SJCRH30 (cell line): ENCODE measurements at regions not wholly inside any gene's neighbourhood (a gene's known extent, or its start where the extent isn't known, plus 50 kb on each side); places are given as distances from the start of the nearest gene placed in this dataset.
"Not testable (repeated sequence)": the region's sequence is repeated elsewhere in the genome, so short reads cannot be mapped to it uniquely, and the experiment has no call there.

Experiments used
- DNase-seq, 2 experiments: peaks; one replicate each; pipeline ENCODE4 v3.0.0-alpha.2; 2015 to 2020
- H3K27ac ChIP-seq: fragments of 250-450 bp; sonication (Bioruptor Pico); 2 replicates; pipeline ENCODE4 v1.5.1; 2020; ENCODE audit warnings: mild to moderate bottlenecking, moderate library complexity
- H3K27me3 ChIP-seq: fragments of 250-450 bp; sonication (Bioruptor Pico); 2 replicates; pipeline ENCODE4 v1.5.1; 2020; ENCODE audit warnings: mild to moderate bottlenecking, moderate library complexity
- H3K36me3 ChIP-seq: fragments of 250-450 bp; sonication (Bioruptor Pico); 2 replicates; pipeline ENCODE4 v1.5.1; 2020; ENCODE audit warnings: mild to moderate bottlenecking, moderate library complexity
- H3K4me1 ChIP-seq: fragments of 250-450 bp; sonication (Bioruptor Pico); 2 replicates; pipeline ENCODE4 v1.5.1; 2020; ENCODE audit warnings: mild to moderate bottlenecking, moderate library complexity
- H3K4me3 ChIP-seq: fragments of 250-450 bp; sonication (Bioruptor Pico); 2 replicates; pipeline ENCODE4 v1.5.1; 2020; ENCODE audit warnings: mild to moderate bottlenecking, moderate library complexity
- H3K9me3 ChIP-seq: fragments of 250-450 bp; sonication (Bioruptor Pico); replicated peaks from 2 replicates; pipeline ENCODE4 v1.5.1; 2020; ENCODE audit warnings: mild to moderate bottlenecking, moderate library complexity

DNA sequence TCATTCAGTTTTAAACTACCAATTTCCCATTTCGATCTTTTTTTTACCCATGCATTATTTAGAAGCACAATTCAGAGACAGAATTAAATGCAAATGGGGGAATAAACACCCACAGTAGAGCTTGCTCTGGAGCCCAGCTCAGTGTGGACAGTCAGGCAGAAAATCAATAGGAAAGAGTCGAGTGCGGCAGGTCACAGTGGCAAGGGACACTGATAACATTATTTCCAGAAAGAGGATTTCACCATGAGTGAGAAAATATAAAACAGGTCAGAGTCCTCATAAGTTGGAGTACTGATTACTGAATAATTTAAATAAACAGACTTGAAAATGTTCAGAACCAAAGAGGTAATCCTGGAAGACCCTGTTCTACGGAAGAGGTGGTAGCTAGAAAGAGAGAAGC is 532.5 kb downstream of the CCSER2 start:
- no peaks in the 10 kb centered on the region for H3K4me1 ChIP-seq
- H3K36me3 ChIP-seq, result no peaks in the 10 kb centered on the region
- H3K9me3 ChIP-seq, result no peaks in the 10 kb centered on the region
- H3K27me3 ChIP-seq, result no peaks in the 10 kb centered on the region
- DNase-seq, result no peak
- H3K4me3 ChIP-seq, result no peak overlapping the region
- no peak overlapping the region for H3K27ac ChIP-seq

DNA sequence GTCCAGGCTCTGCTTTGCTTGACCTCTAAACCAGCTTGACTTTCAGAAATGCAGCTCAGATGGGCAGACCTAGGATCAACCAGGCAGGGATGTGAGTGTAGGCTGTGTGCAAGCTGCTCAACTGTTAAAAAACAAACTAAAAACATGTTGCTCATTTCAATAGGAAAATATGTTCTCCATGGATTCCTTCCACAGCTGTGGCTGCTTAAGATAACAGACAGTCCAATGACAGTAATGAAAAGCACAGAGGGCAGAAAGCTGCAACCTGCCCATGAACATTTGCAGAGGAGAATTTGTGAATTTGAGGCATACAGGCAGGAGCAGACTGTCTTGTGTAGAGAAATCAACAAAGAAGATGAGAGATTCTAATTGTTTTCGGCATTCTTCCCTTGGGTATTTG is 534.2 kb downstream of the CCSER2 start:
- H3K4me1 ChIP-seq, result no peaks in the 10 kb centered on the region
- H3K4me3 ChIP-seq, result no peak overlapping the region
- no peak overlapping the region for H3K27ac ChIP-seq
- no peaks in the 10 kb centered on the region for H3K9me3 ChIP-seq
- DNase-seq, result no peak
- no peaks in the 10 kb centered on the region for H3K36me3 ChIP-seq
- no peaks in the 10 kb centered on the region for H3K27me3 ChIP-seq

DNA sequence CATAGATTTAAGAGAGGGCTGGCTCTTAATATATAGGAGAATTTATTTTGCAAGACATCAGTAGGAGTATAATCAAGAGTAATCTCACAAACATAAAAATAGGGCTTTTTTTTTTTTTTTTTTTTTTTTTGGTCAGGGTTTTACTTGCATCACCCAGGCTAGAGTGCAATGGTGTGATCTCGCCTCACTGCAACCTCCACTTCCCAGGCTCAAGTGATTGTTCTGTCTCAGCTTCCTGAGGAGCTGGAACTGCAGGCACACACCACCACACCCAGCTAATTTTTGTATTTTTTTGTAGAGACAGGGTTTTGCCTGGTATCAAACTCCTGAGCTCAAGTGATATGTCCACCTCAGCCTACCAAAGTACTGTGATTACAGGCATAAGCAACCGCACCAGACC is 535.3 kb downstream of the CCSER2 start:
- Histone ChIP-seq H3K36me3 (no peaks in the 10 kb centered on the region), H3K4me3 (no peak overlapping the region)

DNA sequence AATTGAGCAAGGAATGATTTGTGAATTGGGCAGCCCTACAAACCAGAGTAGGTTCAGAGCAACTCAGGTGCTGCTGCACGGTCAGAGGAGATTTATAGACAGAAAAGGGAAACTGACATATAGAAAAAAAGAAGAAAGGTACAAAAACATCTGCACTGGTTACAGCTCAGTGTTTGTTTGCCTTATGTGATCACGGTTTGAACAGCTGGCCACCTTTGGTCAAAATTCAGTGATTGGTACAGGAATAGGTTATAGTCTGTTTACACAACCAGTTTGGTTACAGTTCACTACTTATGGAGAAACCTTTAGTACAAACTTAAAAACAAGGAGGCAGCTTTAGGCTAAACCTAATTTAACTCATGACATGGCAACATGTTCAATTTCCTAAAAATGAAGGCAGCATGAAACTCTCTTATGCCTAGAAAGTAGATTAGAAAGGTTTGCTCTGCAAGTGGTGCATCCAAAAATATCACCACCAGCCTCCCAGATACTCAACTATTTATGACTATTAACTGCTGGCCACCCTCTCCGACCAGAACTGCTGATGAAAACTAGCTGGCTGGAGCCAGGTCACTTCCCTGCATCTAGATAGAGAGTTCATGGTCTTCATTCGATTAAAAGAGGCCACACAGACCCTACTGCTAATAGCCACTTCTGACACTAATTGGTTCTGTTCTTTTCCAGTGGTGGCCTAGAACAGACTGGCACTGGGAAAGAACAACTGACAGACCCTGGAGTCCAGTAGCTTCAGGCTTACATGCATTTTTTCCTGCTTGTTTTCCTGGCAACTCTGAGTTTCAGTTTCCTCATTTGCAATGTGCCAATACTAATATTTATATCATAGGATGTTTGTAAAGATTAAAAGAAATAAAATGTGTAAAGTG is 548.0 kb downstream of the CCSER2 start:
- DNase-seq, result no peak
- no peak overlapping the region for H3K4me3 ChIP-seq
- no peaks in the 10 kb centered on the region for H3K4me1 ChIP-seq
- no peak overlapping the region for H3K27ac ChIP-seq
- no peaks in the 10 kb centered on the region for H3K36me3 ChIP-seq
- H3K27me3 ChIP-seq, result no peaks in the 10 kb centered on the region
- H3K9me3 ChIP-seq, result no peaks in the 10 kb centered on the region

More for the DNA sequence above, 535.3 kb downstream of the CCSER2 start:
- no peak for DNase-seq
- H3K4me1 ChIP-seq, result no peaks in the 10 kb centered on the region
- no peak overlapping the region for H3K27ac ChIP-seq
- H3K9me3 ChIP-seq, result no peaks in the 10 kb centered on the region
- no peaks in the 10 kb centered on the region for H3K27me3 ChIP-seq

DNA sequence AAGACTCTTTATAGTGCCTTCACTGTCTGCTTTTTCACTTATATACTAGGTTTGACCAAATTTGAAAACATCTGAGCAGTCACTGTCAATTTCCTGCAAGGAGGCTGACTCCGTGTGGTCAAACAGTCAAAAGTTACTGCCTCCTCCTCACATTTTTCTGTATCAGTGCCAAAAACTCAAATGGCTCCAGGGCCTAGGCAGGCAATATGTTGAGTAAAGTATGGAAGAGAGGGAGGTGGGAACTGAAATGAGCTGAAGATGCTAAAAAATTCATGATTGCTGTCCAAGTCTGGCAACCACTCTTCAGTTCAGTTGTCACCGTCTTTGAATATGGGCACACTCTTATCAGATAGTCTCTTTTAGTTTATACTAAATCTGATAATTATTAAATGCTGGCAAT is 551.6 kb downstream of the CCSER2 start:
- Histone ChIP-seq H3K4me3 (no peak overlapping the region), H3K27ac (no peak overlapping the region), H3K9me3 (no peaks in the 10 kb centered on the region)

DNA sequence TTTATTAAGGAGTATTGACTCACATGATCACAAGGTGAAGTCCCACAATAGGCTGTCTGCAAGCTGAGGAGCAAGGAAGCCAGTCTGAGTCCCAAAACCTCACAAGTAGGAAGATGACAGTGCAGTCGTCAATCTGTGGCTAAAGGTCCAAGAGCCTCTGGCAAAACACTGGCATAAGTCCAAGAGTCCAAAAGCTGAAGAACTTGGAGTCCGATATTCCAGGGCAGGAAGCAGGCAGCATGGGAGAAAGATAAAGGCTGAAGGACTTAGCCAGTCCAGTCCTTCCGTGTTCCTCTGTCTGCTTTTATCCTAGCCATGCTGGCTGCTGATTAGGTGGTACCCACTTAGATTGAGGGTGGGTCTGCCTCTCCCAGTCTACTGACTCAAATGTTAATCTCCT is 553.3 kb downstream of the CCSER2 start:
- not testable (repeated sequence) for H3K4me1 ChIP-seq, H3K36me3 ChIP-seq, DNase-seq, H3K27me3 ChIP-seq, H3K4me3 ChIP-seq, H3K27ac ChIP-seq, H3K9me3 ChIP-seq

More for the DNA sequence above, 551.6 kb downstream of the CCSER2 start:
- Histone ChIP-seq H3K36me3 (no peaks in the 10 kb centered on the region), H3K4me1 (no peaks in the 10 kb centered on the region), H3K27me3 (no peaks in the 10 kb centered on the region)
- no peak for DNase-seq

DNA sequence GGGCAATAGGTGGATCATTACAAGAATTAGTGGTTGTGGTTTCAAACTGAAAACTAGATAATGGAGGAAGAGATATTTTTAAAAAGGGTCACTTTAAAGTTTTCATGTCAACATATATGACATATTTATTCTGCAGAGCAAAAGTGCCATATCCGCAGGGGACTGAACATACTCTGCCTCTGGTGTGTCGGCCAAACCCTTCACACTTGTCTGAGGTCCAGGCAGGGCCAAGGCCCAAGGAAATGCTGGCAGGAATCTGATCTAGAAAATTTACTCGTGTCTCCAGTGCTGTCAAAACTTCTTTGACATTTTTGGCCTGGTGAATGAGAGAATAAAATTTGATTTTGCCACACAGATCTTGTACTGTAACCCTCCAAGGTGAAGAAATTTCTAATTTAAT is 562.3 kb downstream of the CCSER2 start:
- H3K9me3 ChIP-seq, result no peaks in the 10 kb centered on the region
- H3K4me1 ChIP-seq, result no peaks in the 10 kb centered on the region
- H3K36me3 ChIP-seq, result no peaks in the 10 kb centered on the region
- H3K27me3 ChIP-seq, result no peaks in the 10 kb centered on the region
- H3K27ac ChIP-seq, result no peak overlapping the region
- H3K4me3 ChIP-seq, result no peak overlapping the region
- no peak for DNase-seq

DNA sequence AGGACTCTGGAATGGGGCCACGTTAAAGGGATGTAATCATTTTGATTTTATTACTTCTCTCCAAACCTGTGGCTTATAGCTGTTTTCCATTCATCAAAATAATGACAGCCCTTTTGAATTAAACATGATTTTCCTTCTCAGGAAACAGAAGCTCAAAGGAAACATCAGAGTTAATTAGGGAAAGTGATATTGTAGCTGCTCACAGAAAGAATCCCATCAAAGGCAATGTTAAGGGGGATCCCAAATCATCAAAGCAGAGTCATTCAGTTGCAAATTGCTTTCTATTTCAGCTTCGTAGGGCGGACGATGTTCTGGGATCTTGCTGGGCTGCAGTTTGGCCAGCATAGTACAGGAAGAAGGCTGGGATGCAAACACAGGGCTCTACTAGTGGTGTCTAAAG is 563.2 kb downstream of the CCSER2 start:
- no peak overlapping the region for H3K4me3 ChIP-seq
- no peaks in the 10 kb centered on the region for H3K4me1 ChIP-seq
- no peaks in the 10 kb centered on the region for H3K27me3 ChIP-seq
- no peak for DNase-seq
- no peaks in the 10 kb centered on the region for H3K36me3 ChIP-seq
- H3K9me3 ChIP-seq, result no peaks in the 10 kb centered on the region
- no peak overlapping the region for H3K27ac ChIP-seq

DNA sequence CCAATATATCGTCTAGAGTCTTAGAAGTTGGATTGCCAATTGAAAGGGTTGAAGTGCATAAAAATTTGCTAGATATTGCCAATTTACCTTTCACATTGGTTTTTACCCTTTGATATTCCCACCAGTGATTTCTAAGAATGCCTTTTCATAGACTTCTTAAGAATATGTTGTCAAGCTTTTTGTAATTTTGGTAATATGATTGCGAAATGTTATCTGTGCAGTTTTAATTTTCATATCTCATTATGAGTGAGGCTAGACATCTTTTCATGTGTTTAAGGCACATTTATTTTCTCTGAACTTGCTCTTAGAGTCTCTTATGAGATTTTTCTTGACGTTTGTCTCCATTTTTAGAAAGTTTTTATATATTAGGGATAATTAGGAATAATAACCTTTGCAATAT is 567.2 kb downstream of the CCSER2 start:
- H3K36me3 ChIP-seq, result no peaks in the 10 kb centered on the region
- no peak overlapping the region for H3K4me3 ChIP-seq
- no peak for DNase-seq
- H3K9me3 ChIP-seq, result no peaks in the 10 kb centered on the region
- no peaks in the 10 kb centered on the region for H3K4me1 ChIP-seq
- H3K27ac ChIP-seq, result no peak overlapping the region
- no peaks in the 10 kb centered on the region for H3K27me3 ChIP-seq

DNA sequence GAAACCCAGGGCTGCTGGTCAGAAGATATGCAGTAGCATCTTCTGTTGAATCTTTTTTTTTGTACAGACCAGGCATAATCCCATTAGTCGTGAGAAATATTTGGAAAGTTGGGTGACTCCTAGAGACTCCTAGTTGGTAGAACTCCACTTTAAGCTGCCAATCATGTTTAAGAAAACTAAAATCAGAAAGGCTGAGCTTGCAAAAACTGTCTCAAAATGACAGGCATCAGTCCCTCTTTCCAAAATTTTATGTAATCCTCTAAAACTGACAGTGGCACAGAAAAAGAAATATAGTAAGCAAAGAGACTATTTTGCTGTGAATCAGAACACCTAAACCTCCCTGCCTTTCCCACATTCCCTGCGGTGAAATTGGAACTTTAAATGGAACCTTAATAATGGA is 568.5 kb downstream of the CCSER2 start:
- Histone ChIP-seq H3K36me3 (no peaks in the 10 kb centered on the region), H3K27me3 (no peaks in the 10 kb centered on the region), H3K4me1 (no peaks in the 10 kb centered on the region), H3K27ac (no peak overlapping the region), H3K9me3 (no peaks in the 10 kb centered on the region), H3K4me3 (no peak overlapping the region)
- no peak for DNase-seq

DNA sequence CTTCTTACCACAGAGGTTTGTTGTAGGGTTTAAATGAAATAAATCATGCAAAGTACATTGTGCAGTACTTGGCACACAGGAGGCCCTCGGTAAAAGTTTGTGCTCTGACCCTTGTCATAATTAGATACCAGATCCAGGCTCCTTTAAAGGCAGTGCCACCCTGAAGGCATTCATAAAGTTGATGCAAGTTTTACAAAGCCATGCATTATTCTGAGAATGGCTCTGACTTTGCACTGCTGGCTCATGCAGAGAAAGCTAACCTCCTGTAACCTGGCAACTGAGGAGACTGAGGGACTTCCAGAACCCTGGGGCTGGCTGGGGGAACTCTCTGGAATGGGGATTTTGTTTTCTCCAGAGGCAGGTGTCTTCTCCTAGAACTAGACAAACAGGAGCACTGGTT is 570.9 kb downstream of the CCSER2 start:
- Histone ChIP-seq H3K27me3 (no peaks in the 10 kb centered on the region), H3K4me3 (no peak overlapping the region), H3K36me3 (no peaks in the 10 kb centered on the region), H3K4me1 (no peaks in the 10 kb centered on the region), H3K27ac (no peak overlapping the region), H3K9me3 (no peaks in the 10 kb centered on the region)
- DNase-seq, result no peak

DNA sequence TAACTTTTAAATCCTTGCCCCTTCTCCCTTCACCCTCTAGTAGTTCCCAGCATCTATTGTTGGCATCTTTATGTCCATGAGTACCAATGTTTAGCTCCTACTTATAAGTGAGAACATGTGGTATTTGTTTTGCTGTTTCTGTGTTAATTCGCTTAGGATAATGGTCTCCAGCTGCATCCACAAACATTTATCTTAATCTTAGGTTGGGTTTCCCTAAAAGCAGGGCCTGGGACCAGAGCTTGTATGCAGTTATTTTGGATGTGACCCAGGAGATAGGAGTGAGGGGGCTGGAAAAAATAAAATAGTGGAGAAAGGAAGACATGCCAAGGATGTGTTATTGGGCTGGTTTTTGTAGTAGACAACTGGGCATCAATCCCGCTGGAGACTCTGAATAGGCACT is 571.8 kb downstream of the CCSER2 start:
- H3K27ac ChIP-seq, result no peak overlapping the region
- no peak overlapping the region for H3K4me3 ChIP-seq
- H3K4me1 ChIP-seq, result no peaks in the 10 kb centered on the region
- no peaks in the 10 kb centered on the region for H3K36me3 ChIP-seq
- no peaks in the 10 kb centered on the region for H3K27me3 ChIP-seq
- DNase-seq, result no peak
- H3K9me3 ChIP-seq, result no peaks in the 10 kb centered on the region

DNA sequence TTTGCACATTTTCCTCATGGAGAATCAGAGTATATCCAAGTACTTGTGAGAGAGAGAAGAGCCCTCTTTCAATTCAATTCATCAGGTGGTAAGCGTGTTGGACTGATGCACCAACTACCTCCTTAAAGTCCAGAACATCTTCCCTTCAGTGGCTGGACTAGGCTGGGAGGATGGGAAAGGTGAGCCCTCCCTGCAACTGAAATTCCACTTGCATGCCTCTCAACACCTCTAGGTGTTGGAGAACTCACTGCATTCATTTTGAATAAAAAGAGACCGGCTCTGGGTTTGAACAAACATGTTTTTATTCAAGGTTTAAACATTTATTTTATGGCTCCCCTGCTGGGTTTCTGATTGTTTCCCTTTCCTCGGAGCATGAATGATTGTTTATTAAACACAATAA is 573.5 kb downstream of the CCSER2 start:
- H3K4me1 ChIP-seq, result peaks cover 3% of the 10 kb centered on the region; the same call in 1 of the 2 replicates
- H3K4me3 ChIP-seq, result no peak overlapping the region
- H3K27me3 ChIP-seq, result no peaks in the 10 kb centered on the region
- H3K27ac ChIP-seq, result no peak overlapping the region
- H3K36me3 ChIP-seq, result no peaks in the 10 kb centered on the region
- H3K9me3 ChIP-seq, result no peaks in the 10 kb centered on the region
- no peak for DNase-seq

DNA sequence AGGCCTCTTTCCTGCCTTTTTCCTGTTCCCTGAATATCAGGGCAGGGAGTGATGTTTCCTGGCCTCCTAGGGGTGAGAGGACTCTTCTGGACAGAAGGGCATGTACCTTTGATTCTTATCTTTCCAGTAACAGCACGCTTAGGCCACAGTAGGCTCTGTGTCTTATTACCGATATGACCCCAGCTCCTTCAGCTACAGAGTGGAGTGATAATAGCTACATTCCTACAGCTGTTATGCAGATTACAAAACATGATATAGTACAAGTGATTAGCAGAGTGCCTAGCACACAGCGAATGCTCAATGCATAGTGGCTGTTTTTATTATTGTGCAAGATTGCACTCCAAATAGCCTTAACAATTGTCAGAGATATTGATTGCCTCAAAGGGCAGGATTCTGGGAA is 574.2 kb downstream of the CCSER2 start:
- Histone ChIP-seq H3K9me3 (no peaks in the 10 kb centered on the region), H3K4me3 (no peak overlapping the region), H3K27ac (no peak overlapping the region), H3K27me3 (no peaks in the 10 kb centered on the region), H3K36me3 (no peaks in the 10 kb centered on the region), H3K4me1 (peaks cover 8% of the 10 kb centered on the region; the same call in 1 of the 2 replicates)
- peak in 1 of 2 experiments; percentile 1 for DNase-seq

DNA sequence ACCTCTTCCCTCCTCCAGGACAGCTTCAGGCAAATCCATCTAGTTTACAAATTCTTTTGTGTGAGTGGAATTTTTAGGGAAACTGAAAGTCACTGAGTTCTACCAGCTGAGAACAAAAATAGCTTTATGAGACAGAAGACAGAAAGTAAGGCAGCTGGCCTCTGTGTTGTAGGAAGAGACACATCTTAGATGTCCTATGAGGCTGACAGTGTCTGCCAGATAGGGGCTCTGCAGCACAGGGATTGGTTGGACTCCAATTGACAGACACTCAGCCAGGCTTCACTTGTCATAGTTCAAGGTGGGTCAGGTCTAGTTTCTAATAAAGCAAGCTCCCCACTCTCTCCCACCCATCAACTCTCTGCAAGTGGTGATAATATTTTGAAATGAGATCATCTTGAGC is 574.9 kb downstream of the CCSER2 start:
- DNase-seq, result peak in 1 of 2 experiments; percentile 9
- H3K36me3 ChIP-seq, result no peaks in the 10 kb centered on the region
- H3K27ac ChIP-seq, result no peak overlapping the region
- no peaks in the 10 kb centered on the region for H3K9me3 ChIP-seq
- H3K4me3 ChIP-seq, result no peak overlapping the region
- peaks cover 12% of the 10 kb centered on the region; the same call in 1 of the 2 replicates for H3K4me1 ChIP-seq
- no peaks in the 10 kb centered on the region for H3K27me3 ChIP-seq

DNA sequence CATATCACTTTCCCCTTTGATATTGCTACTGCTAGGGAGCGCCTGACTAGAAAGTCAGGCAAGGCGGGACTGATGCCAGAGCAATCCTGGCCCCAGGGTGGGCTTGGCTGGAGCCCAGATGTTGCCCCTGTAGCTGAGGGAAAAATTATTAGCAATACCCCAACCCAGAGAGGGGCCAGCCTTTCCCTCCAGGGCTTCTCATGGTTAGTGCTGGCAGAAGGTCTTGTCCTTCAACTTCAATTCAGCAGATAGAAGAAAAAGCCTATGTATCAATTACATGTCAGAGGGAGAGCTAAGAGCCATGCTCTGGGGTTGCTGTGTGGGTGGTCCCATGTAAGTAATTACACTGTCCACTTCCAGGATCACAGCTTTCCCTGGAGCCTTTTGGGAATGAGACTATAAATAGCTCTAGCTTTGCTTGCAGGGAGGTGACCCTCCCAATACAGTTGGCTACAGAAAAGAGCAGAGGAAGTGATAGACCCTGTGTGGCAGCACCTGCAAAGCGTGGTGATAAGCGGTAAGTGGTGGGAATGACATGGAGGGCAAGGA is 579.1 kb downstream of the CCSER2 start:
- H3K4me1 ChIP-seq, result peaks cover 12% of the 10 kb centered on the region; the same call in 1 of the 2 replicates

More for the DNA sequence above, 579.1 kb downstream of the CCSER2 start:
- no peak overlapping the region for H3K4me3 ChIP-seq
- no peaks in the 10 kb centered on the region for H3K9me3 ChIP-seq
- DNase-seq, result peak; percentile 70 to 84
- no peaks in the 10 kb centered on the region for H3K36me3 ChIP-seq
- H3K27ac ChIP-seq, result peak overlapping the region; percentile 42; the same call in 1 of the 2 replicates
- no peaks in the 10 kb centered on the region for H3K27me3 ChIP-seq
